ENCODE measurements at regions not wholly inside any gene's neighbourhood (a gene's known extent, or its start where the extent isn't known, plus 50 kb on each side); places are given as distances from the start of the nearest gene placed in this dataset.

- TF ChIP-seq CREM (CRISPR knock-in tag; IDR thresholded peaks at IDR 0.05) (no peak), ZNF396 (CRISPR knock-in tag; IDR thresholded peaks at IDR 0.05; ENCODE audit: borderline replicate concordance) (no peak), HMGXB4 (CRISPR knock-in tag; IDR thresholded peaks at IDR 0.05) (no peak)
Observed at GRCh38 chr4:60033826-60034225, 1166.3 kb upstream of the ADGRL3 start (continued).

- Mint-ChIP-seq H3K36me3 (no peaks in the 10 kb centered on the region), H3K4me1 (peaks cover 5% of the 10 kb centered on the region), H3K4me3 (no peak overlapping the region), H3K27ac (no peak overlapping the region), H3K9me3 (no peaks in the 10 kb centered on the region), H3K27me3 (ENCODE audit: low read depth) (no peaks in the 10 kb centered on the region)
- ChIA-PET CTCF (no interaction called here), POLR2A (interaction anchor here (0.5 kb wide), 1 partner anchor 1507 kb away, joined by 6 read pairs; no protein-coding TSS in a partner anchor)
- ATAC-seq (peak; percentile 48), DNase-seq (ENCODE audit: low spot score) (no peak)
- TF ChIP-seq RORB (CRISPR knock-in tag; IDR thresholded peaks at IDR 0.05): no peak
- no peak for TF ChIP-seq HMGA2 (CRISPR knock-in tag; IDR thresholded peaks at IDR 0.05)
- TF ChIP-seq SMAD3 (CRISPR knock-in tag; IDR thresholded peaks at IDR 0.05; ENCODE audit: borderline replicate concordance): no peak
- TF ChIP-seq AR (CRISPR knock-in tag; IDR thresholded peaks at IDR 0.05): no peak
- no peak for TF ChIP-seq ZNF532 (CRISPR knock-in tag; IDR thresholded peaks at IDR 0.05; ENCODE audit: borderline replicate concordance)
- no peak for TF ChIP-seq TCF7 (CRISPR knock-in tag; IDR thresholded peaks at IDR 0.05; ENCODE audit: low read depth)
- TF ChIP-seq FOXP4 (CRISPR knock-in tag; IDR thresholded peaks at IDR 0.05): no peak
- no peak for TF ChIP-seq GRHL2 (CRISPR knock-in tag; IDR thresholded peaks at IDR 0.05; ENCODE audit: insufficient replicate concordance, severe bottlenecking)
- no peak for TF ChIP-seq ESRRA (CRISPR knock-in tag; IDR thresholded peaks at IDR 0.05; ENCODE audit: borderline replicate concordance)
- TF ChIP-seq E2F5 (CRISPR knock-in tag; IDR thresholded peaks at IDR 0.05): no peak
Observed at GRCh38 chr4:60034361-60034760, 1165.8 kb upstream of the ADGRL3 start.

Measured in WTC11 (cell line).